ENCODE measurements at regions not wholly inside any gene's neighbourhood (a gene's known extent, or its start where the extent isn't known, plus 50 kb on each side); places are given as distances from the start of the nearest gene placed in this dataset.

DNA sequence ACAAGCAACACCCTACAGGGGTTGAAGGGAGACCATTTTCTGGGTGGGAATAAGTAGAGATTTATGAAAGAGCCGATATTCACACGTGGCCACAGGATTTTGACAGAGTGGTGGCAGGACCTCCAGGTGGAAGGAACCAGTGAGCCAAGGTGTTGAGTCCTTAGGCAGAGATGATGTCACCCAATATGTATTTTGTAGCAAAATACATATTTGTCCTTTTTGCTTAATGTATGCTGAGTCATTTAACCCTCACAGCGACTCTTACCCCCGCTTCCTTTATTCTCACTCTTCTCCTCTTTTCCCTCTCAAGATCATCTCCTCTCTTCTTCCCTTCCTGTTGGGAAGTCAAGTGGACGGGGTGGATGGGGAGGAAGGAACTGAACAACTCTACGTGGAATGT is 215.7 kb upstream of the S1PR3 start:
- TF ChIP-seq, protein P1, sequence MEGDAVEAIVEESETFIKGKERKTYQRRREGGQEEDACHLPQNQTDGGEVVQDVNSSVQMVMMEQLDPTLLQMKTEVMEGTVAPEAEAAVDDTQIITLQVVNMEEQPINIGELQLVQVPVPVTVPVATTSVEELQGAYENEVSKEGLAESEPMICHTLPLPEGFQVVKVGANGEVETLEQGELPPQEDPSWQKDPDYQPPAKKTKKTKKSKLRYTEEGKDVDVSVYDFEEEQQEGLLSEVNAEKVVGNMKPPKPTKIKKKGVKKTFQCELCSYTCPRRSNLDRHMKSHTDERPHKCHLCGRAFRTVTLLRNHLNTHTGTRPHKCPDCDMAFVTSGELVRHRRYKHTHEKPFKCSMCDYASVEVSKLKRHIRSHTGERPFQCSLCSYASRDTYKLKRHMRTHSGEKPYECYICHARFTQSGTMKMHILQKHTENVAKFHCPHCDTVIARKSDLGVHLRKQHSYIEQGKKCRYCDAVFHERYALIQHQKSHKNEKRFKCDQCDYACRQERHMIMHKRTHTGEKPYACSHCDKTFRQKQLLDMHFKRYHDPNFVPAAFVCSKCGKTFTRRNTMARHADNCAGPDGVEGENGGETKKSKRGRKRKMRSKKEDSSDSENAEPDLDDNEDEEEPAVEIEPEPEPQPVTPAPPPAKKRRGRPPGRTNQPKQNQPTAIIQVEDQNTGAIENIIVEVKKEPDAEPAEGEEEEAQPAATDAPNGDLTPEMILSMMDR (IDR thresholded peaks at IDR 0.05) = no peak
- TF ChIP-seq EP300 (IDR thresholded peaks at IDR 0.05) (no peak), POLR2AphosphoS5 (IDR thresholded peaks at IDR 0.05) (no peak), POLR2A (IDR thresholded peaks at IDR 0.05) (no peak)

Data from suprapubic skin (tissue), 4 donors.